Uterus (tissue), 3 donors: ENCODE measurements at regions not wholly inside any gene's neighbourhood (a gene's known extent, or its start where the extent isn't known, plus 50 kb on each side); places are given as distances from the start of the nearest gene placed in this dataset.

Experiments used
- DNase-seq, 2 donors: peaks; one replicate each; pipeline ENCODE4 v3.0.0-alpha.2; 2019 to 2020
- H3K27ac ChIP-seq, 2 donors: fragments of 200-600 bp; sonication (generic); 1 replicate in 1 of 2; 2 replicates in 1 of 2; pipeline ENCODE4 v1.5.1; 2016 to 2018
- H3K27me3 ChIP-seq, 2 donors: fragments of 200-600 bp; sonication (generic); one replicate each; pipeline ENCODE4 v1.5.1; 2018 to 2019; ENCODE audit warnings: control low read depth in 1 of 2
- H3K36me3 ChIP-seq, 2 donors: fragments of 200-600 bp; sonication (generic); one replicate each; pipeline ENCODE4 v1.5.1; 2019; ENCODE audit warnings: control low read depth in 1 of 2
- H3K4me1 ChIP-seq, 2 donors: fragments of 200-600 bp; sonication (generic); one replicate each; pipeline ENCODE4 v1.5.1; 2018 to 2019; ENCODE audit warnings: control low read depth in 1 of 2
- H3K4me3 ChIP-seq, 2 donors: fragments of 200-600 bp; sonication (generic); 1 replicate in 1 of 2; 2 replicates in 1 of 2; pipeline ENCODE4 v1.5.1; 2018 to 2019; ENCODE audit warnings: mild to moderate bottlenecking in 1 of 2
- H3K9me3 ChIP-seq, 2 donors: fragments of 200-600 bp; sonication (generic); one replicate each; pipeline ENCODE4 v1.5.1; 2019; ENCODE audit warnings: control low read depth in 1 of 2
- CTCF ChIP-seq, 4 experiments: fragments of 200-600 bp in 2 of 4; fragments of 450-650 bp in 2 of 4; sonication (generic) in 2 of 4; IDR thresholded peaks; one replicate each; pipeline ENCODE4 v1.5.1; 2016 to 2019; ENCODE audit warnings: antibody characterized with exemption in 4 of 4, mild to moderate bottlenecking in 2 of 4, moderate library complexity in 1 of 4
- POLR2A ChIP-seq, 2 donors: fragments of 450-650 bp; IDR thresholded peaks; one replicate each; pipeline ENCODE4 v1.6.1; 2016; ENCODE audit warnings: antibody characterized with exemption in 2 of 2, mild to moderate bottlenecking in 1 of 2, moderate library complexity in 1 of 2
- intact Hi-C: fragments of 100-400 bp; cut with DNase I; formaldehyde crosslinking; loops from one replicate; pipeline ENCODE4 v1.15.1; 2023; ENCODE audit warnings: low total_unique reads
- donor health status: DM: yes; HTN: yes; CAD: no.

GRCh38 chr1:5552787-5553484 is 439.3 kb downstream of the NPHP4 start:
- Histone ChIP-seq H3K4me3 (no peak overlapping the region), H3K4me1 (no peaks in the 10 kb centered on the region), H3K27ac (no peak overlapping the region), H3K36me3 (no peaks in the 10 kb centered on the region), H3K27me3 (peaks cover 0 to 7% of the 10 kb centered on the region in 2 donors), H3K9me3 (no peaks in the 10 kb centered on the region)
- no peak for DNase-seq
- no peak for TF ChIP-seq POLR2A (IDR thresholded peaks at IDR 0.05)
- no peak for TF ChIP-seq CTCF (IDR thresholded peaks at IDR 0.05)
- intact Hi-C loops: no loop called here

- TF ChIP-seq POLR2A (IDR thresholded peaks at IDR 0.05) (no peak), CTCF (IDR thresholded peaks at IDR 0.05) (no peak)
- no peaks in the 10 kb centered on the region for H3K36me3 ChIP-seq
- DNase-seq: no peak
- H3K4me1 ChIP-seq: no peaks in the 10 kb centered on the region
- no peaks in the 10 kb centered on the region for H3K9me3 ChIP-seq
- H3K4me3 ChIP-seq: no peak overlapping the region
- H3K27me3 ChIP-seq: peaks cover 0 to 7% of the 10 kb centered on the region in 2 donors
- H3K27ac ChIP-seq: no peak overlapping the region
- intact Hi-C loops: no loop called here
Measured at GRCh38 chr1:5551274-5551975, 440.8 kb downstream of the NPHP4 start.

DNA sequence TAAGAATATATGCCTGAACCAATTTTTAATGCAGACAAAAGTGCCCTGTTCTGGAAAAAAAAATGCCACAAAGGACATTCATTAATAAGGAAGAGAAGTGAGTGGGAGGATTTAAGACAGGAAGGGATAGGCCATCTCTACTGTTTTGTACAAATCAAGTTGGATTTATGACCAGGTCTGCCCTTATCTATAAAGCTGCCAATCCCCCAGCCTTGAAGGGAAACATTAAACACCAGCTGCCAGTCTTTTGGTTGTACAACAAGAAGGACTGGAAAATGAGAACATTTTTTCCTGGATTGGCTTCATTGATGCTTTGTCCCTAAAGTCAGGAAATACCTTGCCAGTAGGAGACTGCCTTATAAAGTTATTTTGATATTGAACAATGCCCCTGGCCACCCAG is 444.0 kb downstream of the NPHP4 start:
- Histone ChIP-seq H3K27ac (no peak overlapping the region), H3K27me3 (peaks cover 0 to 7% of the 10 kb centered on the region in 2 donors), H3K36me3 (no peaks in the 10 kb centered on the region), H3K4me1 (no peaks in the 10 kb centered on the region), H3K4me3 (no peak overlapping the region), H3K9me3 (no peaks in the 10 kb centered on the region)
- no peak for DNase-seq
- TF ChIP-seq CTCF (IDR thresholded peaks at IDR 0.05): no peak
- TF ChIP-seq POLR2A (IDR thresholded peaks at IDR 0.05): no peak
- intact Hi-C loops: no loop called here

- no peak for DNase-seq
- no peaks in the 10 kb centered on the region for H3K4me1 ChIP-seq
- intact Hi-C loops: no loop called here
- H3K9me3 ChIP-seq: no peaks in the 10 kb centered on the region
- H3K36me3 ChIP-seq: no peaks in the 10 kb centered on the region
- no peak overlapping the region for H3K4me3 ChIP-seq
- no peak overlapping the region for H3K27ac ChIP-seq
- peaks cover 0 to 7% of the 10 kb centered on the region in 2 donors for H3K27me3 ChIP-seq
- no peak for TF ChIP-seq CTCF (IDR thresholded peaks at IDR 0.05)
- TF ChIP-seq POLR2A (IDR thresholded peaks at IDR 0.05): no peak
Measured at GRCh38 chr1:5543235-5543634, 449.0 kb downstream of the NPHP4 start.

DNA sequence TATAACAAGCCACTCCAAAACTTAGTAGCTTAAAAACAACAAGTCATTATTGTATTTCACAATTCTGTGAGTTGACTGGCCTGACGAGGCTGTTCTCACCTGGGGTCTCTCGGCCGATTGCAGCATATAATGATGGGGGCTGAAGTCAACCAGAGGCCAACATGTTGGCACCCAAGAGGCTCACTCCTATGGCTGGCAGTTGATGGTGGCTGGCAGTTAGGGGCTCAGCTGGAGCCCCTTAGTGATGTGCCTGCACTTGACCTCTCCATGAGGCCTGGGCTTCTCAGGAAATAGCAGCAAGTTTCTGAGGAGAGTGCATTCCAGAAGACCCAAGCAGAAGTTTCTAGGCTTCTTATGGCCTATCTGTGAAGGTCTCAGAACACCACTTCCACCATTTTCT is 459.4 kb downstream of the NPHP4 start:
- no peaks in the 10 kb centered on the region for H3K27me3 ChIP-seq
- no peak for DNase-seq
- no peaks in the 10 kb centered on the region for H3K36me3 ChIP-seq
- H3K4me3 ChIP-seq: no peak overlapping the region
- intact Hi-C loops: no loop called here
- no peaks in the 10 kb centered on the region for H3K4me1 ChIP-seq
- TF ChIP-seq CTCF (IDR thresholded peaks at IDR 0.05) (no peak), POLR2A (IDR thresholded peaks at IDR 0.05) (no peak)
- no peaks in the 10 kb centered on the region for H3K9me3 ChIP-seq
- no peak overlapping the region for H3K27ac ChIP-seq
